PC-9 (cell line): ENCODE measurements at regions not wholly inside any gene's neighbourhood (a gene's known extent, or its start where the extent isn't known, plus 50 kb on each side); places are given as distances from the start of the nearest gene placed in this dataset.

ENCODE experiments used
- BruUV-seq: library from RNA; stranded (reverse); fragments of 400-500 nt; replicated peaks from 2 replicates; lab custom pipeline; 2021; lab: Mats Ljungman, UMichigan
- CTCF ChIA-PET: fragments of 300-600 bp; sonication (Branson Sonifier 250); formaldehyde crosslinking; loops from one replicate; lab custom pipeline; 2022; ENCODE audit warnings: antibody characterized with exemption; lab: Charles Lee
- POLR2A ChIA-PET: fragments of 300-600 bp; sonication (Branson Sonifier 250); formaldehyde crosslinking; loops from one replicate; lab custom pipeline; 2022; ENCODE audit warnings: antibody characterized with exemption; ENCODE audit not compliant: unreplicated experiment; lab: Charles Lee
- DNase-seq, 2 experiments: peaks; one replicate each; pipeline versions ENCODE4 v3.0.0 to v3.0.0-alpha.2; 2015 to 2022; ENCODE audit warnings: mixed read lengths in 1 of 2
- H2AFZ ChIP-seq: fragments of 200-600 bp; sonication (generic); 2 replicates; pipeline ENCODE4 v1.8.1; 2017; ENCODE audit warnings: antibody characterized with exemption
- H3F3A ChIP-seq: fragments of 200-600 bp; sonication (generic); 2 replicates; pipeline ENCODE4 v1.8.1; 2017; ENCODE audit warnings: antibody characterized with exemption, mild to moderate bottlenecking, low read depth; ENCODE audit not compliant: insufficient read depth
- H3K27ac ChIP-seq: fragments of 200-600 bp; sonication (generic); 2 replicates; pipeline ENCODE4 v1.6.1; 2016; ENCODE audit warnings: mixed run types
- H3K27me3 ChIP-seq: fragments of 200-600 bp; sonication (generic); 2 replicates; pipeline ENCODE4 v1.6.1; 2016; ENCODE audit warnings: low read depth, mixed run types; ENCODE audit not compliant: insufficient read depth
- H3K36me3 ChIP-seq: fragments of 200-600 bp; sonication (generic); 2 replicates; pipeline ENCODE4 v1.6.1; 2016; ENCODE audit warnings: low read depth, mixed run types
- H3K4me1 ChIP-seq: fragments of 200-600 bp; sonication (generic); replicated peaks from 2 replicates; pipeline ENCODE4 v1.6.1; 2016; ENCODE audit warnings: mixed run types; ENCODE audit not compliant: insufficient read depth
- H3K4me2 ChIP-seq: fragments of 200-600 bp; sonication (generic); 2 replicates; pipeline ENCODE4 v1.6.1; 2017; ENCODE audit warnings: mixed run types
- H3K4me3 ChIP-seq: fragments of 200-600 bp; sonication (generic); 2 replicates; pipeline ENCODE4 v1.6.1; 2016; ENCODE audit warnings: mixed run types
- H3K79me2 ChIP-seq: fragments of 200-600 bp; sonication (generic); 2 replicates; pipeline ENCODE4 v1.6.1; 2017; ENCODE audit warnings: low read depth, mixed run types
- H3K9me2 ChIP-seq: fragments of 200-600 bp; sonication (generic); 2 replicates; pipeline ENCODE4 v1.8.1; 2017; ENCODE audit warnings: mild to moderate bottlenecking; ENCODE audit not compliant: insufficient read depth
- H3K9me3 ChIP-seq: fragments of 200-600 bp; sonication (generic); 2 replicates; pipeline ENCODE4 v1.8.1; 2016; ENCODE audit warnings: low read depth; ENCODE audit not compliant: insufficient read depth
- H4K20me1 ChIP-seq: fragments of 200-600 bp; sonication (generic); 2 replicates; pipeline ENCODE4 v1.8.1; 2017; ENCODE audit not compliant: insufficient read depth
- CTCF ChIP-seq: fragments of 200-600 bp; sonication (generic); conservative IDR thresholded peaks from 2 replicates; pipeline ENCODE4 v1.6.1; 2017; ENCODE audit warnings: mixed run types, antibody characterized with exemption, mild to moderate bottlenecking, moderate library complexity
- EZH2 ChIP-seq: fragments of 200-600 bp; sonication (generic); IDR thresholded peaks from 2 replicates; pipeline ENCODE4 v1.8.0; 2017; ENCODE audit warnings: antibody characterized with exemption, low read depth
- intact Hi-C: fragments of 100-400 bp; cut with micrococcal nuclease; formaldehyde crosslinking; loops from one replicate; pipeline ENCODE4 v1.10.0; 2022; ENCODE audit not compliant: unreplicated experiment

DNA sequence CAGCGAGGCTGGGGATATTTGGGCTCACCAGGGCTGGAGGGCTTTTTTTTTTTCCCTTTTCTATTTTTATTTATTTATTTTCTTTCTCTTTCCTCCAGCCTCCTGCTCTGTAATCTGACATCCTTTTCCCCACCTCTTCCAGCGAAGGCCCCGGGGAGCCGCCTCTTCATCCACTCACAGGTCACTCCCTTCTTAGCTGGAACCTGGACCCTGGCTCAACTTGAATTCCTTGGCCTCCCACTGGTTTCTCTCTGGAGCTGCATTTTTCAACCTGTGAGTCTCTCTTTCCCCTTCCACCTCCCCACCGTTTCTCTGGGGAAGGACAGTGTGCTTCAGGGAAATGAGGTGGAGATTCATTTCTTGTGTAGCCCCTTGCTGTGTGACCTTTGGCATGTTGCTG, 82.0 kb downstream of the MRM1 start:
- intact Hi-C loops = no loop called here
- no peaks in the 10 kb centered on the region for H3K36me3 ChIP-seq
- no peaks in the 10 kb centered on the region for H3F3A ChIP-seq
- peaks cover 36% of the 10 kb centered on the region for H3K27me3 ChIP-seq
- ChIA-PET POLR2A (no interaction called here), CTCF (interaction anchor here (0.5 kb wide), 1 partner anchor 127 kb away, joined by 4 read pairs; no protein-coding TSS in a partner anchor)
- H3K9me2 ChIP-seq = no peaks in the 10 kb centered on the region
- TF ChIP-seq EZH2 (no peak), CTCF (no peak)
- H3K79me2 ChIP-seq = no peaks in the 10 kb centered on the region
- no peak overlapping the region for H3K4me3 ChIP-seq
- H3K9me3 ChIP-seq = no peaks in the 10 kb centered on the region
- no TSS peak for BruUV-seq
- H3K4me2 ChIP-seq = no peak overlapping the region
- no peak overlapping the region for H3K27ac ChIP-seq
- no peak overlapping the region for H2AFZ ChIP-seq
- no peaks in the 10 kb centered on the region for H4K20me1 ChIP-seq
- no peaks in the 10 kb centered on the region for H3K4me1 ChIP-seq
- DNase-seq = no peak

- DNase-seq = no peak
- no peaks in the 10 kb centered on the region for H3K9me2 ChIP-seq
- peaks cover 43% of the 10 kb centered on the region for H3K27me3 ChIP-seq
- no peaks in the 10 kb centered on the region for H4K20me1 ChIP-seq
- BruUV-seq = no TSS peak
- no peaks in the 10 kb centered on the region for H3K79me2 ChIP-seq
- POLR2A ChIA-PET = no interaction called here
- H3K4me1 ChIP-seq = no peaks in the 10 kb centered on the region
- no peaks in the 10 kb centered on the region for H3F3A ChIP-seq
- no peaks in the 10 kb centered on the region for H3K36me3 ChIP-seq
- H3K4me2 ChIP-seq = no peak overlapping the region
- no peak overlapping the region for H3K27ac ChIP-seq
- no peaks in the 10 kb centered on the region for H3K9me3 ChIP-seq
- no peak overlapping the region for H3K4me3 ChIP-seq
- no peak overlapping the region for H2AFZ ChIP-seq
- intact Hi-C loops = no loop called here
- CTCF ChIA-PET = no interaction called here
- TF ChIP-seq EZH2 (no peak), CTCF (no peak)
Measured at GRCh38 chr17:36684134-36684533, 82.8 kb downstream of the MRM1 start.

DNA sequence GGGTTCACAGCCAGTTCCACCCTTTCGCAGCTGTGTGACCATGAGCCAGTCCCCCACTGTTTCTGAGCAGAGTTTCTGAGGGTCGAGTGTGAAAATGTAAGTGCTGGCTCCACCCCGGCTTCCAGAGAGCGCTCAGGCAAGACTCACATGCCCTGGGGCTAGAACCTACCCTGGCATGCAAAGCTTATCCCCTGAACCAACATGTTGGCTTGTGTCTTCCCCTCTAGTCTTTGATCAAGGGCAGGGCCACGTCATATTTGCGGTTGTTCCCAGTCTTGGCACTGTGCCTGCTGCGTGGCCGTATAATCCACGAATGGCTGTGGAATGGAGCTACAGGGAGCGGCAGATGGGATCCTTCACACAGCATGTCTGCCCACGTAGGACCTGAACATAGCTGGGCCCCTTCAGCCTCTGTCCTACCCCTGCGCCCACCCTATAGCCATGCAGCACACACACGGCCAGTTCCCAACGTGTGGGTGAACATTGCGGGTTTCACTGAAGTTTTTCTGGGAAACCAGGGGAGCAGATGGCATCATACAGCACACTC, 84.8 kb downstream of the MRM1 start:
- no peaks in the 10 kb centered on the region for H3K9me3 ChIP-seq
- no peak overlapping the region for H3K4me3 ChIP-seq
- BruUV-seq = no TSS peak
- ChIA-PET CTCF (no interaction called here), POLR2A (interaction anchor here (0.6 kb wide), 1 partner anchor 38 kb away, joined by 3 read pairs; no protein-coding TSS in a partner anchor)
- no peaks in the 10 kb centered on the region for H4K20me1 ChIP-seq
- no peak overlapping the region for H3K4me2 ChIP-seq
- no peaks in the 10 kb centered on the region for H3K4me1 ChIP-seq
- H3K27me3 ChIP-seq = peaks cover 52% of the 10 kb centered on the region
- intact Hi-C loops = no loop called here
- no peaks in the 10 kb centered on the region for H3F3A ChIP-seq
- no peaks in the 10 kb centered on the region for H3K79me2 ChIP-seq
- no peak for TF ChIP-seq CTCF
- TF ChIP-seq EZH2 = no peak
- H3K36me3 ChIP-seq = no peaks in the 10 kb centered on the region
- no peak overlapping the region for H3K27ac ChIP-seq
- H2AFZ ChIP-seq = no peak overlapping the region
- peak in 1 of 2 experiments; percentile 16 for DNase-seq
- H3K9me2 ChIP-seq = no peaks in the 10 kb centered on the region
